CD14-positive monocyte (primary cell): ENCODE measurements at regions not wholly inside any gene's neighbourhood (a gene's known extent, or its start where the extent isn't known, plus 50 kb on each side); places are given as distances from the start of the nearest gene placed in this dataset.

Experiments used
- DNase-seq, 3 donors: peaks; one replicate each; pipeline ENCODE4 v3.0.0-alpha.2; 2011 to 2022
- H2AFZ ChIP-seq: 2 replicates; pipeline ENCODE4 v1.6.0; 2012; ENCODE audit warnings: mild to moderate bottlenecking, low read depth, low read length, inconsistent platforms; ENCODE audit not compliant: insufficient read depth, poor library complexity, severe bottlenecking
- H3K27ac ChIP-seq, 2 donors: 1 replicate in 1 of 2; 2 replicates in 1 of 2; pipeline ENCODE4 v1.5.1; 2012 to 2013; ENCODE audit warnings: low read length in 2 of 2, control low read depth in 1 of 2, inconsistent platforms in 1 of 2, low read depth in 1 of 2, mild to moderate bottlenecking in 1 of 2
- H3K27me3 ChIP-seq, 2 donors: one replicate each; pipeline versions ENCODE4 v1.6.0 to v1.6.1; 2011 to 2013; ENCODE audit warnings: low read length in 2 of 2; ENCODE audit not compliant: control insufficient read depth in 2 of 2, insufficient read depth in 2 of 2
- H3K36me3 ChIP-seq, 2 donors: replicated peaks in 1 of 2; 1 replicate in 1 of 2; 2 replicates in 1 of 2; pipeline versions ENCODE4 v1.5.1 to v1.6.1; 2012 to 2013; ENCODE audit warnings: low read length in 2 of 2, control low read depth in 1 of 2, inconsistent platforms in 1 of 2, mild to moderate bottlenecking in 1 of 2; ENCODE audit not compliant: insufficient read depth in 2 of 2, control insufficient read depth in 1 of 2
- H3K4me1 ChIP-seq, 2 donors: 1 replicate in 1 of 2; 2 replicates in 1 of 2; pipeline versions ENCODE4 v1.5.1 to v1.6.1; 2012 to 2013; ENCODE audit warnings: low read length in 2 of 2, control low read depth in 1 of 2, inconsistent platforms in 1 of 2, mild to moderate bottlenecking in 1 of 2, moderate library complexity in 1 of 2; ENCODE audit not compliant: insufficient read depth in 2 of 2, control insufficient read depth in 1 of 2
- H3K4me2 ChIP-seq: replicated peaks from 2 replicates; pipeline ENCODE3; 2012; ENCODE audit warnings: low read length, moderate library complexity, mild to moderate bottlenecking; ENCODE audit not compliant: poor library complexity, severe bottlenecking; ENCODE audit errors: extremely low read depth
- H3K4me3 ChIP-seq, 3 experiments: fragments of 200-600 bp in 1 of 3; sonication (generic) in 1 of 3; replicated peaks in 1 of 3; 1 replicate in 2 of 3; 2 replicates in 1 of 3; pipeline ENCODE4 v1.5.1; 2011 to 2013; ENCODE audit warnings: low read length in 3 of 3, mild to moderate bottlenecking in 3 of 3, control low read depth in 2 of 3, low read depth in 2 of 3, inconsistent platforms in 1 of 3, moderate library complexity in 1 of 3
- H3K79me2 ChIP-seq: 2 replicates; pipeline ENCODE4 v1.6.0; 2012; ENCODE audit warnings: mild to moderate bottlenecking, control low read depth, inconsistent platforms, low read length, moderate library complexity; ENCODE audit not compliant: insufficient read depth
- H3K9ac ChIP-seq: 2 replicates; pipeline ENCODE4 v1.6.0; 2017; ENCODE audit warnings: low read length, mild to moderate bottlenecking; ENCODE audit not compliant: insufficient read depth, poor library complexity, severe bottlenecking
- H3K9me3 ChIP-seq, 2 donors: replicated peaks in 1 of 2; 1 replicate in 1 of 2; 2 replicates in 1 of 2; pipeline versions ENCODE4 v1.5.1 to v1.6.1; 2012 to 2013; ENCODE audit warnings: low read length in 2 of 2, control low read depth in 1 of 2; ENCODE audit not compliant: control insufficient read depth in 1 of 2, insufficient read depth in 1 of 2
- H4K20me1 ChIP-seq: 2 replicates; pipeline ENCODE4 v1.6.0; 2012; ENCODE audit warnings: mild to moderate bottlenecking, low read length, control low read depth, moderate library complexity; ENCODE audit not compliant: insufficient read depth
- H3K27ac Mint-ChIP-seq, 7 donors: one replicate each; pipeline ENCODE4 v1.8.0; 2020; ENCODE audit warnings: mild to moderate bottlenecking in 7 of 7, mixed read lengths in 7 of 7, moderate library complexity in 6 of 7, inconsistent platforms in 2 of 7
- H3K27me3 Mint-ChIP-seq, 3 donors: one replicate each; pipeline ENCODE4 v1.8.0; 2021 to 2022; ENCODE audit warnings: low read depth in 3 of 3, mild to moderate bottlenecking in 3 of 3, mixed read lengths in 3 of 3, moderate library complexity in 3 of 3, inconsistent platforms in 1 of 3
- H3K36me3 Mint-ChIP-seq, 2 donors: one replicate each; pipeline ENCODE4 v1.8.0; 2020; ENCODE audit warnings: mixed read lengths in 2 of 2, inconsistent platforms in 1 of 2, mild to moderate bottlenecking in 1 of 2
- H3K4me1 Mint-ChIP-seq: one replicate; pipeline ENCODE4 v1.8.0; 2020; ENCODE audit warnings: mild to moderate bottlenecking, mixed read lengths
- H3K4me3 Mint-ChIP-seq, 2 donors: one replicate each; pipeline ENCODE4 v1.8.0; 2020; ENCODE audit warnings: mild to moderate bottlenecking in 2 of 2, mixed read lengths in 2 of 2, moderate library complexity in 1 of 2
- H3K9me3 Mint-ChIP-seq, 7 donors: one replicate each; pipeline ENCODE4 v1.8.0; 2020 to 2022; ENCODE audit warnings: mixed read lengths in 7 of 7, mild to moderate bottlenecking in 6 of 7, moderate library complexity in 6 of 7, inconsistent platforms in 2 of 7
- CTCF ChIP-seq: fragments of 200-600 bp; IDR thresholded peaks from one replicate; pipeline ENCODE4 v1.8.0; 2022; ENCODE audit warnings: antibody characterized with exemption, mild to moderate bottlenecking
- WGBS: methylation state at CpG from one replicate; pipeline ENCODE4 v1.1.5; 2013; ENCODE audit warnings: missing lambda C conversion rate; ENCODE audit not compliant: insufficient coverage; 5-methylcytosine and 5-hydroxymethylcytosine counted together
- intact Hi-C, 2 donors: fragments of 100-400 bp; cut with micrococcal nuclease; formaldehyde crosslinking; loops; one replicate each; pipeline versions ENCODE4 v1.15.0 to v1.15.1; 2023

- intact Hi-C loops: no loop called here
- H3K27me3 Mint-ChIP-seq: no peaks in the 10 kb centered on the region
- Histone ChIP-seq H3K4me3 (no peak overlapping the region), H3K9ac (no peak overlapping the region), H3K79me2 (peaks cover 21% of the 10 kb centered on the region), H4K20me1 (peaks cover 57% of the 10 kb centered on the region), H3K27me3 (no peaks in the 10 kb centered on the region), H2AFZ (no peak overlapping the region), H3K9me3 (peaks cover 0 to 15% of the 10 kb centered on the region in 2 donors), H3K4me2 (no peak overlapping the region), H3K4me1 (no peaks in the 10 kb centered on the region), H3K36me3 (no peaks in the 10 kb centered on the region), H3K27ac (no peak overlapping the region)
- H3K36me3 Mint-ChIP-seq: peaks cover 19 to 24% of the 10 kb centered on the region in 2 donors
- peaks cover 6% of the 10 kb centered on the region for H3K4me1 Mint-ChIP-seq
- DNase-seq: no peak
- no peak overlapping the region for H3K27ac Mint-ChIP-seq
- peaks cover 20 to 29% (median 22%) of the 10 kb centered on the region in 7 donors for H3K9me3 Mint-ChIP-seq
- no peak for TF ChIP-seq CTCF
- no peak overlapping the region for H3K4me3 Mint-ChIP-seq
- WGBS: 88% methylated on average over 1 of the region's 2 CpGs
Observed at GRCh38 chr4:141376769-141377168, 156.1 kb downstream of the ZNF330 start.

- no peak overlapping the region for H3K9ac ChIP-seq
- no peak overlapping the region for H3K4me2 ChIP-seq
- DNase-seq: no peak
- no peak overlapping the region for H2AFZ ChIP-seq
- H3K27ac Mint-ChIP-seq: no peak overlapping the region
- no peaks in the 10 kb centered on the region for H3K79me2 ChIP-seq
- H3K27me3 Mint-ChIP-seq: peaks cover 0 to 2% (median 1%) of the 10 kb centered on the region in 3 donors
- peaks cover 71% of the 10 kb centered on the region for H4K20me1 ChIP-seq
- H3K27me3 ChIP-seq: no peaks in the 10 kb centered on the region
- no peaks in the 10 kb centered on the region for H3K4me1 Mint-ChIP-seq
- no CpG with 5 or more reads among the region's 2 CpGs for WGBS
- H3K9me3 Mint-ChIP-seq: peaks cover 0 to 11% (median 4%) of the 10 kb centered on the region in 7 donors
- no peak overlapping the region for H3K27ac ChIP-seq
- peaks cover 0 to 4% of the 10 kb centered on the region in 2 donors for H3K36me3 ChIP-seq
- no peak for TF ChIP-seq CTCF
- no peak overlapping the region for H3K4me3 Mint-ChIP-seq
- no peaks in the 10 kb centered on the region for H3K9me3 ChIP-seq
- intact Hi-C loops: no loop called here
- peaks cover 16 to 22% of the 10 kb centered on the region in 2 donors for H3K36me3 Mint-ChIP-seq
- H3K4me3 ChIP-seq: no peak overlapping the region
- H3K4me1 ChIP-seq: no peaks in the 10 kb centered on the region
Observed at GRCh38 chr4:141387299-141387698, 166.6 kb downstream of the ZNF330 start.
